Loucy (cell line): ENCODE measurements at regions not wholly inside any gene's neighbourhood (a gene's known extent, or its start where the extent isn't known, plus 50 kb on each side); places are given as distances from the start of the nearest gene placed in this dataset.
"Not testable (repeated sequence)": the region's sequence is repeated elsewhere in the genome, so short reads cannot be mapped to it uniquely, and the experiment has no call there.

Source experiments
- H2AFZ ChIP-seq: fragments of 200-600 bp; sonication (generic); 2 replicates; pipeline ENCODE4 v1.6.0; 2016; ENCODE audit warnings: antibody characterized with exemption, mild to moderate bottlenecking, low read length, moderate library complexity
- H3F3A ChIP-seq: fragments of 200-600 bp; 2 replicates; pipeline ENCODE4 v1.6.0; 2016; ENCODE audit warnings: antibody characterized with exemption, low read depth, mild to moderate bottlenecking
- H3K27me3 ChIP-seq: fragments of 200-600 bp; sonication (generic); 2 replicates; pipeline ENCODE4 v1.6.1; 2014; ENCODE audit warnings: low read length, mild to moderate bottlenecking; ENCODE audit not compliant: insufficient read depth, poor library complexity, severe bottlenecking
- H3K36me3 ChIP-seq: fragments of 200-600 bp; sonication (generic); 2 replicates; pipeline ENCODE4 v1.6.1; 2016; ENCODE audit warnings: low read length; ENCODE audit not compliant: insufficient read depth
- H3K4me1 ChIP-seq: fragments of 200-600 bp; sonication (generic); 2 replicates; pipeline ENCODE4 v1.5.1; 2014; ENCODE audit warnings: low read length, mild to moderate bottlenecking; ENCODE audit not compliant: insufficient read depth, poor library complexity, severe bottlenecking
- H3K4me2 ChIP-seq: fragments of 200-600 bp; sonication (generic); 2 replicates; pipeline ENCODE4 v1.6.0; 2014; ENCODE audit warnings: antibody characterized with exemption, low read length, low read depth, mild to moderate bottlenecking; ENCODE audit not compliant: poor library complexity, severe bottlenecking
- H3K4me3 ChIP-seq: fragments of 200-600 bp; sonication (generic); 2 replicates; pipeline ENCODE4 v1.5.1; 2014; ENCODE audit warnings: low read length, mild to moderate bottlenecking, mixed read lengths; ENCODE audit not compliant: poor library complexity, severe bottlenecking
- H3K79me2 ChIP-seq: fragments of 200-600 bp; sonication (generic); 2 replicates; pipeline ENCODE4 v1.6.1; 2014; ENCODE audit warnings: low read length; ENCODE audit not compliant: insufficient read depth
- H3K9ac ChIP-seq: fragments of 200-600 bp; sonication (generic); 2 replicates; pipeline ENCODE4 v1.6.0; 2014; ENCODE audit warnings: mild to moderate bottlenecking, low read depth, low read length, moderate library complexity; ENCODE audit not compliant: poor library complexity, severe bottlenecking
- H3K9me2 ChIP-seq: fragments of 200-600 bp; sonication (generic); replicated peaks from 2 replicates; pipeline ENCODE4 v1.6.1; 2016; ENCODE audit warnings: low read depth, low read length, mixed read lengths
- H3K9me3 ChIP-seq: fragments of 200-600 bp; sonication (generic); 2 replicates; pipeline ENCODE4 v1.6.1; 2014; ENCODE audit warnings: mild to moderate bottlenecking, antibody characterized with exemption, low read length, low read depth; ENCODE audit not compliant: insufficient read depth
- H4K20me1 ChIP-seq: fragments of 200-600 bp; sonication (generic); 2 replicates; pipeline ENCODE4 v1.6.0; 2014; ENCODE audit warnings: antibody characterized with exemption, low read length, mild to moderate bottlenecking; ENCODE audit not compliant: insufficient read depth, poor library complexity, severe bottlenecking

GRCh38 chr15:22519213-22519612 is 60.5 kb downstream of the GOLGA6L22 start:
- not testable (repeated sequence) for H3K79me2 ChIP-seq, H3K36me3 ChIP-seq, H4K20me1 ChIP-seq, H3K9ac ChIP-seq, H3K4me3 ChIP-seq, H3K9me3 ChIP-seq, H3F3A ChIP-seq, H3K27me3 ChIP-seq, H3K4me1 ChIP-seq, H3K4me2 ChIP-seq, H3K9me2 ChIP-seq, H2AFZ ChIP-seq

GRCh38 chr15:22526537-22526936 is 67.8 kb downstream of the GOLGA6L22 start:
- H3K79me2 ChIP-seq, H3K4me2 ChIP-seq, H3F3A ChIP-seq, H3K9me3 ChIP-seq, H4K20me1 ChIP-seq, H3K9me2 ChIP-seq, H3K4me1 ChIP-seq, H2AFZ ChIP-seq, H3K36me3 ChIP-seq, H3K4me3 ChIP-seq, H3K9ac ChIP-seq, H3K27me3 ChIP-seq: not testable (repeated sequence)

- H3K79me2 ChIP-seq, H3K4me2 ChIP-seq, H3K9me2 ChIP-seq, H3K4me1 ChIP-seq, H3K9me3 ChIP-seq, H3K27me3 ChIP-seq, H3F3A ChIP-seq, H2AFZ ChIP-seq, H4K20me1 ChIP-seq, H3K36me3 ChIP-seq, H3K4me3 ChIP-seq, H3K9ac ChIP-seq: not testable (repeated sequence)
Measured at GRCh38 chr15:22527016-22527415, 68.3 kb downstream of the GOLGA6L22 start.

GRCh38 chr15:22529200-22529599 is 70.5 kb downstream of the GOLGA6L22 start:
- not testable (repeated sequence) for H3K79me2 ChIP-seq, H2AFZ ChIP-seq, H3K9ac ChIP-seq, H3K4me3 ChIP-seq, H3K4me1 ChIP-seq, H3K9me3 ChIP-seq, H3K9me2 ChIP-seq, H3K36me3 ChIP-seq, H3K27me3 ChIP-seq, H3F3A ChIP-seq, H4K20me1 ChIP-seq, H3K4me2 ChIP-seq

GRCh38 chr15:22559701-22560100 is 101.0 kb downstream of the GOLGA6L22 start:
- not testable (repeated sequence) for H3K4me3 ChIP-seq, H3K9me3 ChIP-seq, H3K4me1 ChIP-seq, H3K9me2 ChIP-seq, H3K79me2 ChIP-seq, H3K27me3 ChIP-seq, H3K9ac ChIP-seq, H3K4me2 ChIP-seq, H4K20me1 ChIP-seq, H2AFZ ChIP-seq, H3K36me3 ChIP-seq, H3F3A ChIP-seq

GRCh38 chr15:22561716-22562115 is 103.0 kb downstream of the GOLGA6L22 start:
- H3K9me3 ChIP-seq, H3K4me3 ChIP-seq, H3K9ac ChIP-seq, H3K79me2 ChIP-seq, H3K27me3 ChIP-seq, H3K36me3 ChIP-seq, H2AFZ ChIP-seq, H3K9me2 ChIP-seq, H3F3A ChIP-seq, H3K4me1 ChIP-seq, H4K20me1 ChIP-seq, H3K4me2 ChIP-seq: not testable (repeated sequence)

- H3K9me3 ChIP-seq, H3F3A ChIP-seq, H2AFZ ChIP-seq, H3K36me3 ChIP-seq, H3K9me2 ChIP-seq, H4K20me1 ChIP-seq, H3K79me2 ChIP-seq, H3K4me1 ChIP-seq, H3K27me3 ChIP-seq, H3K4me3 ChIP-seq, H3K9ac ChIP-seq, H3K4me2 ChIP-seq: not testable (repeated sequence)
Measured at GRCh38 chr15:22566510-22566909, 107.8 kb downstream of the GOLGA6L22 start.

- not testable (repeated sequence) for H3K9me2 ChIP-seq, H3F3A ChIP-seq, H3K27me3 ChIP-seq, H3K4me3 ChIP-seq, H3K9ac ChIP-seq, H2AFZ ChIP-seq, H3K36me3 ChIP-seq, H4K20me1 ChIP-seq, H3K79me2 ChIP-seq, H3K4me1 ChIP-seq, H3K9me3 ChIP-seq, H3K4me2 ChIP-seq
Measured at GRCh38 chr15:22569486-22569885, 110.8 kb downstream of the GOLGA6L22 start.
